Natural killer cell treated with Interleukin-12 subunit alpha and Interleukin-12 subunit beta and Interleukin-15 and Interleukin-18, amount 100 ng/mL, for 72 hours (primary cell): ENCODE measurements at regions not wholly inside any gene's neighbourhood (a gene's known extent, or its start where the extent isn't known, plus 50 kb on each side); places are given as distances from the start of the nearest gene placed in this dataset.

ENCODE experiments used
- ATAC-seq, 2 donors: fragments of 150-1000 bp; cut with Tn5 transposase in 1 of 2; sonication (Bioruptor Pico), chemical (Tn5 transposase) in 1 of 2; 2 replicates each; pipeline ENCODE4 v1.10.0; 2021
- DNase-seq: peaks from one replicate; pipeline ENCODE4 v3.0.0; 2022; ENCODE audit warnings: low spot score
- H3K27ac Mint-ChIP-seq, 2 donors: 1 replicate in 1 of 2; 2 replicates in 1 of 2; pipeline ENCODE4 v1.8.0; 2022; ENCODE audit warnings: mixed read lengths in 2 of 2, mild to moderate bottlenecking in 1 of 2, moderate library complexity in 1 of 2
- H3K27me3 Mint-ChIP-seq, 2 donors: 1 replicate in 1 of 2; 2 replicates in 1 of 2; pipeline ENCODE4 v1.8.0; 2022; ENCODE audit warnings: mixed read lengths in 2 of 2
- H3K36me3 Mint-ChIP-seq: one replicate; pipeline ENCODE4 v1.8.0; 2022; ENCODE audit warnings: mixed read lengths
- H3K4me1 Mint-ChIP-seq, 2 donors: 1 replicate in 1 of 2; 2 replicates in 1 of 2; pipeline ENCODE4 v1.8.0; 2022; ENCODE audit warnings: low read depth in 2 of 2, mixed read lengths in 2 of 2, mild to moderate bottlenecking in 1 of 2
- H3K4me3 Mint-ChIP-seq: one replicate; pipeline ENCODE4 v1.8.0; 2022; ENCODE audit warnings: mixed read lengths
- H3K9me3 Mint-ChIP-seq: 2 replicates; pipeline ENCODE4 v1.8.0; 2022; ENCODE audit warnings: mixed read lengths

- H3K27ac Mint-ChIP-seq = no peak overlapping the region
- H3K36me3 Mint-ChIP-seq = no peaks in the 10 kb centered on the region
- peaks cover 6 to 10% of the 10 kb centered on the region in 2 donors for H3K27me3 Mint-ChIP-seq
- no peak overlapping the region for H3K4me3 Mint-ChIP-seq
- peak in 1 of 2 donors; percentile 38 for ATAC-seq
- no peaks in the 10 kb centered on the region for H3K9me3 Mint-ChIP-seq
- DNase-seq = no peak
- no peaks in the 10 kb centered on the region for H3K4me1 Mint-ChIP-seq
Observed at GRCh38 chr9:89260525-89260924, 50.5 kb upstream of the CKS2 start.
